ENCODE measurements at regions not wholly inside any gene's neighbourhood (a gene's known extent, or its start where the extent isn't known, plus 50 kb on each side); places are given as distances from the start of the nearest gene placed in this dataset.

DNA sequence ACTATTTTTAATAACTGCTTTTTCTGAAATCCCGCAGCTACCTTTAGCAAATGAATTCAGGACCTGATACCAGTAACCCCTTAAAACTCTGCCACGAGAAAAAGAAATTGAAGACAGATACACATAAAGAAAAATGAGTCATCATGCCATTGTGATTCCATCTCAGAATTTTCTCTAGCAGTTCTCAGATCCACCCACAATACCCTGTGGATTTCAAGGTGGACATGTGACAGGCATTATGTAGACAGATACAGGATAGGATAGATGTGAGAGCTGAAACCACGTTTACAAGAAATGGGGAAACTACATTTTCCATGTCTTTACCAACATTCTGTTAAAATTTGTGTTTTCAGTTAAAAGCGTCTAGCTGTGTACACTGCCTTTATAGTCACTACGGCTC is 291.9 kb upstream of the NR2F2 start:
- Mint-ChIP-seq H3K36me3 (ENCODE audit: unreplicated experiment) (no peaks in the 10 kb centered on the region), H3K27me3 (ENCODE audit: unreplicated experiment) (peaks cover 2% of the 10 kb centered on the region), H3K27ac (ENCODE audit: unreplicated experiment) (no peak overlapping the region), H3K4me3 (ENCODE audit: unreplicated experiment) (no peak overlapping the region), H3K4me1 (ENCODE audit: low read depth, unreplicated experiment) (no peaks in the 10 kb centered on the region), H3K9me3 (ENCODE audit: unreplicated experiment) (no peaks in the 10 kb centered on the region)
- DNase-seq = no peak
- TF ChIP-seq, protein P1, sequence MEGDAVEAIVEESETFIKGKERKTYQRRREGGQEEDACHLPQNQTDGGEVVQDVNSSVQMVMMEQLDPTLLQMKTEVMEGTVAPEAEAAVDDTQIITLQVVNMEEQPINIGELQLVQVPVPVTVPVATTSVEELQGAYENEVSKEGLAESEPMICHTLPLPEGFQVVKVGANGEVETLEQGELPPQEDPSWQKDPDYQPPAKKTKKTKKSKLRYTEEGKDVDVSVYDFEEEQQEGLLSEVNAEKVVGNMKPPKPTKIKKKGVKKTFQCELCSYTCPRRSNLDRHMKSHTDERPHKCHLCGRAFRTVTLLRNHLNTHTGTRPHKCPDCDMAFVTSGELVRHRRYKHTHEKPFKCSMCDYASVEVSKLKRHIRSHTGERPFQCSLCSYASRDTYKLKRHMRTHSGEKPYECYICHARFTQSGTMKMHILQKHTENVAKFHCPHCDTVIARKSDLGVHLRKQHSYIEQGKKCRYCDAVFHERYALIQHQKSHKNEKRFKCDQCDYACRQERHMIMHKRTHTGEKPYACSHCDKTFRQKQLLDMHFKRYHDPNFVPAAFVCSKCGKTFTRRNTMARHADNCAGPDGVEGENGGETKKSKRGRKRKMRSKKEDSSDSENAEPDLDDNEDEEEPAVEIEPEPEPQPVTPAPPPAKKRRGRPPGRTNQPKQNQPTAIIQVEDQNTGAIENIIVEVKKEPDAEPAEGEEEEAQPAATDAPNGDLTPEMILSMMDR (IDR thresholded peaks at IDR 0.05; ENCODE audit: partially characterized antibody, unreplicated experiment) = no peak

DNA sequence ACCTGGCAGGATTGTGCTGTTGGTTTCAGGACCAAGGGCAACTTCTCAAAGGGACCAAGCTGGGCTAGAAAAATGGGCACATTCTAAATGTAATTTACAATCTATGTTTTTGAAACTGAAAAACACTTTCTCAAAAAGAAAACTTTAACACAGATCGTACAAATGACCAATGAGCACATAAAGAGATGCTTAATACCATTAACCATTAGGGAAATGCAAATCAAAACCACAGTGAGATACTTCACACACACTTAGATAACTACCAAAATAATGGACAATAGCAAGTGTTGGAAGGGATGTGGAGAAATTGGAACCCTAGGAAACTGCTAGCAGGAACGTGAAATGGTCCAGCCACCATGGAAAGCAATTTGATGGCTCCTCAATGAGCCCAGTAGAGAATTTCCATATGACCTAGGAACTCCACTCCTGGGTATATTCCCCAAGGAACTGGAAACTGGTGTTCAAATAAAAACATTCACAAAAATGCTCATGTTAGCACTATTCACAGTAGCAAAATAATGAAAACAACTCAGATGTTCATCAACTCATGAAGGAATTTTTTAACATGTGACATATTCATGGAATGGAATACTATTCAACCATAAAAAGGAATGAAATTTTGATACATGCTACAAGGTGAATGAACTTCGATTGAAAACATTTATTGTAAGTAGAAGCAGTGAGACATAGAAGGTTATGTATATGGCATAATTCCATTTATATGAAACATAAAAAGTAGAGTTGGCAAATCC is 288.3 kb upstream of the NR2F2 start:
- H3K27me3 Mint-ChIP-seq (ENCODE audit: unreplicated experiment) = peaks cover 2% of the 10 kb centered on the region
- no peak overlapping the region for H3K27ac Mint-ChIP-seq (ENCODE audit: unreplicated experiment)
- TF ChIP-seq, protein P1 (IDR thresholded peaks at IDR 0.05; ENCODE audit: partially characterized antibody, unreplicated experiment) = no peak
- no peaks in the 10 kb centered on the region for H3K4me1 Mint-ChIP-seq (ENCODE audit: low read depth, unreplicated experiment)
- no peaks in the 10 kb centered on the region for H3K9me3 Mint-ChIP-seq (ENCODE audit: unreplicated experiment)
- no peak for DNase-seq
- no peaks in the 10 kb centered on the region for H3K36me3 Mint-ChIP-seq (ENCODE audit: unreplicated experiment)
- no peak overlapping the region for H3K4me3 Mint-ChIP-seq (ENCODE audit: unreplicated experiment)

DNA sequence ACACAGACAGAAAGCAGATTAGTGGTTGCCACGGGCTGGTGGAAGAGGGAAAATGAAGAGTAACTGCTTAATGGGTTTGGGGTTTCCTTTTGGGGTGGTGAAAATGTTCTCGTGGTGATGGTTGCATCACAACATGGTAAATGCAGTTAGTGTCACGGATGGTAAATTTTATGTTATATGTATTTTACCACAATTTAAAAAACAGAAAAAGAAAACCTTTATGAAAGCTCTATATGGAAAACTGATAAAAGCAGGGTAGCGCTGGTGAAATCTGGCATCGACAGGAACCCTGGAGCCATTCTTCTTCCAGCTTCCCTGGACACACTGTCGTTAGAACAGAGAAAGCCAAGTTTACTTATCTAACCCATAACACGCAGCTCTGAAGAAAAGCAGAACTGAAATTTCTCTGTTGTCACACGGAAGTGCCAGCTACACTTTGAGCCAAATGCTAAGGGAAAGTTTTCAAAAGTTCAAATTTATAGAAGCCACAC is 287.7 kb upstream of the NR2F2 start:
- Mint-ChIP-seq H3K27ac (ENCODE audit: unreplicated experiment) (no peak overlapping the region), H3K36me3 (ENCODE audit: unreplicated experiment) (no peaks in the 10 kb centered on the region), H3K27me3 (ENCODE audit: unreplicated experiment) (peaks cover 2% of the 10 kb centered on the region), H3K4me3 (ENCODE audit: unreplicated experiment) (no peak overlapping the region), H3K9me3 (ENCODE audit: unreplicated experiment) (no peaks in the 10 kb centered on the region), H3K4me1 (ENCODE audit: low read depth, unreplicated experiment) (no peaks in the 10 kb centered on the region)
- no peak for DNase-seq
- TF ChIP-seq, protein P1 (IDR thresholded peaks at IDR 0.05; ENCODE audit: partially characterized antibody, unreplicated experiment) = no peak

DNA sequence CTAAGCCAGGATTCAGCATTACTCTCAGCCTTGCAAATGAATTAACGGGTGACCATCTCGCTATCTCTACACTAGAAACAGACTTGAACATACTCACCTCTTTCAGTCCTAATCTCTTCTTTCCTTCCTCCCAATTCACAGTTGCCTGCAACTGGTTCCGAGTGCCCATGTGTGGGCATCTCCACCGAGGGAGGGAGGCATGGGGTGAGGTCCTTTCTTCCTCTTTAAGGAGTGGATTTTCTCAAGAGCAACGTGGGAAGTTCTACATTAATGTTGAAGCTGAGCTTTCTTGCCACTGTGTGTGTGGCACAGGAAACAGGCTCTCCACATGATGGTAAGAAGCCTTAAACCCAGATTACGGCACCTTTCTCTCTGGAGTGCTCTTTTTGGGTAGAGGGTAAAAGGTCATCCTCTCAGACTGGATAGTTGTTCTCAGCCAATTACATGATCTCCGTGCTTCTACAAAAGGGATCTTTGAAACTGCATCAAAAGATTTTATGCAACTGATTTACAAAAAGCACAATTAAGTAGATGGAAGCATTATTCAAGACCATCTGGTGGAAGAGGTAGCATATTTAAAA is 286.8 kb upstream of the NR2F2 start:
- Mint-ChIP-seq H3K36me3 (ENCODE audit: unreplicated experiment) (no peaks in the 10 kb centered on the region), H3K27me3 (ENCODE audit: unreplicated experiment) (peaks cover 2% of the 10 kb centered on the region), H3K4me1 (ENCODE audit: low read depth, unreplicated experiment) (no peaks in the 10 kb centered on the region), H3K4me3 (ENCODE audit: unreplicated experiment) (no peak overlapping the region), H3K27ac (ENCODE audit: unreplicated experiment) (no peak overlapping the region), H3K9me3 (ENCODE audit: unreplicated experiment) (no peaks in the 10 kb centered on the region)
- no peak for DNase-seq
- TF ChIP-seq, protein P1 (IDR thresholded peaks at IDR 0.05; ENCODE audit: partially characterized antibody, unreplicated experiment) = no peak

DNA sequence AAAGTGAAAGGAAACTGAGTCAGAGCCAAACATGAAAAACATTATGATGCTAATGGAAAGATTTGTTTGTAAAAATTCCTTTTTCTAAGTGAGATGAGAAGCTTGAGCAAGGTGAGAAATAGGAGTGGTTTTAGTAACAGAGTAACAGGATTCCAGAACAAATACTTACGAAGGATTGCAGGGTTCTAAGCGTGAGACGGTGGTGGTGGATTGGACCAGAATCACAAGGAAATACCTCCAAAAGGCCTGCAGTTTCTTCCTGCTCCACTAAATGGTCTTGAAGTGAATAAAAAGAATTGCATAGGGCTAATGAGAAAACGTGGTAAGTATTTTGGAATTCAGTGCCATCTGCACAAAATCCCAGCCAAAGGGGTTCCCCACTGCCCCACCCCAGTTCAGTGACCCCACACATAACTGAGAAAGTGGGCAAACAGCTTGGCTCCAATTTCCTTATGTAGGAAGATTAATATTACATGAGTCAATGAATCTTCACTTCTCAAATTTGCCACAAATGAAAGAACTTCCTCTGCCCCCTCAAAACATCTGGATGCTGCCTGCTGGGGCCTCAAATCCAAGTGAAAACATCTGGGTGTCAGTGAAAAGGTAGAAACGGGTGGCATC is 283.8 kb upstream of the NR2F2 start:
- no peaks in the 10 kb centered on the region for H3K27me3 Mint-ChIP-seq (ENCODE audit: unreplicated experiment)
- H3K4me1 Mint-ChIP-seq (ENCODE audit: low read depth, unreplicated experiment) = no peaks in the 10 kb centered on the region
- no peak for DNase-seq
- no peaks in the 10 kb centered on the region for H3K9me3 Mint-ChIP-seq (ENCODE audit: unreplicated experiment)
- H3K36me3 Mint-ChIP-seq (ENCODE audit: unreplicated experiment) = no peaks in the 10 kb centered on the region
- no peak overlapping the region for H3K27ac Mint-ChIP-seq (ENCODE audit: unreplicated experiment)
- no peak overlapping the region for H3K4me3 Mint-ChIP-seq (ENCODE audit: unreplicated experiment)
- TF ChIP-seq, protein P1 (IDR thresholded peaks at IDR 0.05; ENCODE audit: partially characterized antibody, unreplicated experiment) = no peak

Data from glutamatergic neuron (in vitro differentiated cells).